ENCODE measurements at regions not wholly inside any gene's neighbourhood (a gene's known extent, or its start where the extent isn't known, plus 50 kb on each side); places are given as distances from the start of the nearest gene placed in this dataset.

DNA sequence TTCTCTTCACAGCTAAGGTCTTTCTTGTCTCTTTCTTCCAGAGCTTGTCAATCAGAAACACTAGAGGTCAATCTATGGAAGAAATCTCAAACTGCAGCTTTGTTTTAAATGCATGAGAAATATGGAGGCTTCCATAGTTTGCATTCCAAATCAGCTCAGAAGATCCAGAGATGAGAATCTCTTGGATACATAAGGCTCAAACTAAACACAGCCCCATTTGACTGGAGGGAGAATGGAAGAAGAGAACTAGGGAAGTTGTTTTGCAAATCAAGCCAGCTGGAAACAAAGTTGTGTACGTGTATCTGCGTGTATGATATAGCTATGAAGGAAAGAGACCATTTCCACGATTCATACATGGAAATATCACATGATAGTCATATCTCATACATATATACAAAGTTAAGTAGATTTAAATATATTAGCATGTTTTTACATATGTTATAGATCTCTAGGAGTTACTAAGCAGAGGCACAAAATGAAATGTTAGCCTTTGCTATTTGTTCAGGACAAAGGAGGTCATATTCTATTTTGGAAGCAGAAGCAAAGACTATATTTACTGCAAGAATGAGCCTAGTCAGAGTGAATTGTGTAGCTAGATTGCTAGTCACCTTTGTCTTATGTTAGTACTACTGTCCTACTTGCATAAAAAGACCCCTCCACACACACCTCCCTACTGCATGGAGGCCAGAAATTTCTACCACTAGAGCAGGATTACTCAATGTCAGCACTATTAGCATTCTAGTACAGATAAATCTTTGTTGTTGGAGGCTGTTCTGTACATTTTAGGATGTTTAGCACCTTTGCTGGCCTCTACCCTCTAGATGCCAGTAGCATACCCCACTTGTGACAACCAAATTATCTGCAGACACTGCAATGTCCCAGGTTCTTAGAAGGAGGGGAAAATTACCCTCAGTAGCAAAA is 303.5 kb upstream of the CHAC2 start:
- no peak overlapping the region for H3K4me3 Mint-ChIP-seq
- no peak overlapping the region for H3K27ac Mint-ChIP-seq
- H3K27me3 Mint-ChIP-seq = no peaks in the 10 kb centered on the region
- no peaks in the 10 kb centered on the region for H3K36me3 Mint-ChIP-seq (ENCODE audit: low read depth)
- no peaks in the 10 kb centered on the region for H3K4me1 Mint-ChIP-seq (ENCODE audit: low read depth)
- no peaks in the 10 kb centered on the region for H3K9me3 Mint-ChIP-seq
- intact Hi-C loops (cut with micrococcal nuclease) = no loop called here

GRCh38 chr2:53460937-53461336 is 306.7 kb upstream of the CHAC2 start:
- Mint-ChIP-seq H3K9me3 (peaks cover 18% of the 10 kb centered on the region), H3K4me3 (no peak overlapping the region), H3K27me3 (no peaks in the 10 kb centered on the region), H3K36me3 (ENCODE audit: low read depth) (no peaks in the 10 kb centered on the region), H3K4me1 (ENCODE audit: low read depth) (no peaks in the 10 kb centered on the region), H3K27ac (no peak overlapping the region)
- intact Hi-C loops (cut with micrococcal nuclease) = no loop called here

GRCh38 chr2:53460347-53460746 is 307.3 kb upstream of the CHAC2 start:
- intact Hi-C loops (cut with micrococcal nuclease) = no loop called here
- Mint-ChIP-seq H3K4me1 (ENCODE audit: low read depth) (no peaks in the 10 kb centered on the region), H3K36me3 (ENCODE audit: low read depth) (no peaks in the 10 kb centered on the region), H3K27me3 (no peaks in the 10 kb centered on the region), H3K27ac (no peak overlapping the region), H3K4me3 (no peak overlapping the region), H3K9me3 (peaks cover 23% of the 10 kb centered on the region)

DNA sequence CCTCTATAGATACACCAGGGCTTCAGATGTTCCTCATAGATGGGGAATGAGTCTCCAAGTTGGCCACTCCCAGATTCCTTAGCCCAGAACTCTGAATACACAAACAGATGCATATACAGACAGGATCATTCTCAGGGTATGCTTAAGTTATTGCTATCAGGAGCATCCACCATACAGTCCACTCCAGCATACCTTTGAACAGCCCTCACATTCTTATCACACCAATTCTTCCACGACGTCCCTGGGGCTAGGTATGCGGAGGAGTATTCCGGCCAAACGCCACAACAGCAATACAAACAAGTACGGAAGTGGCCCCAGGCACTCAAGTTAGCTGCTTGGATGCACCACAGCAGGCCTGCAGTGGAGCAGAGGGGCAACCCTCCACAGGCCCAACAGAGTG is 312.5 kb upstream of the CHAC2 start:
- intact Hi-C loops (cut with micrococcal nuclease) = no loop called here
- H3K4me3 Mint-ChIP-seq = no peak overlapping the region
- H3K27me3 Mint-ChIP-seq = no peaks in the 10 kb centered on the region
- peaks cover 29% of the 10 kb centered on the region for H3K9me3 Mint-ChIP-seq
- H3K36me3 Mint-ChIP-seq (ENCODE audit: low read depth) = no peaks in the 10 kb centered on the region
- H3K27ac Mint-ChIP-seq = no peak overlapping the region
- H3K4me1 Mint-ChIP-seq (ENCODE audit: low read depth) = no peaks in the 10 kb centered on the region

GRCh38 chr2:53452957-53453748 is 314.5 kb upstream of the CHAC2 start:
- H3K27ac Mint-ChIP-seq = no peak overlapping the region
- intact Hi-C loops (cut with micrococcal nuclease) = no loop called here
- H3K27me3 Mint-ChIP-seq = no peaks in the 10 kb centered on the region
- peaks cover 23% of the 10 kb centered on the region for H3K9me3 Mint-ChIP-seq
- no peak overlapping the region for H3K4me3 Mint-ChIP-seq
- no peaks in the 10 kb centered on the region for H3K4me1 Mint-ChIP-seq (ENCODE audit: low read depth)
- H3K36me3 Mint-ChIP-seq (ENCODE audit: low read depth) = no peaks in the 10 kb centered on the region

- no peak overlapping the region for H3K4me3 Mint-ChIP-seq
- intact Hi-C loops (cut with micrococcal nuclease) = no loop called here
- H3K36me3 Mint-ChIP-seq (ENCODE audit: low read depth) = no peaks in the 10 kb centered on the region
- no peaks in the 10 kb centered on the region for H3K27me3 Mint-ChIP-seq
- no peak overlapping the region for H3K27ac Mint-ChIP-seq
- H3K9me3 Mint-ChIP-seq = peaks cover 15% of the 10 kb centered on the region
- no peaks in the 10 kb centered on the region for H3K4me1 Mint-ChIP-seq (ENCODE audit: low read depth)
These were observed 315.2 kb upstream of the CHAC2 start for GRCh38 chr2:53452400-53452799.

GRCh38 chr2:53450923-53451322 is 316.7 kb upstream of the CHAC2 start:
- H3K36me3 Mint-ChIP-seq (ENCODE audit: low read depth) = no peaks in the 10 kb centered on the region
- H3K9me3 Mint-ChIP-seq = peaks cover 11% of the 10 kb centered on the region
- intact Hi-C loops (cut with micrococcal nuclease) = no loop called here
- H3K4me1 Mint-ChIP-seq (ENCODE audit: low read depth) = no peaks in the 10 kb centered on the region
- H3K27me3 Mint-ChIP-seq = no peaks in the 10 kb centered on the region
- no peak overlapping the region for H3K4me3 Mint-ChIP-seq
- no peak overlapping the region for H3K27ac Mint-ChIP-seq

DNA sequence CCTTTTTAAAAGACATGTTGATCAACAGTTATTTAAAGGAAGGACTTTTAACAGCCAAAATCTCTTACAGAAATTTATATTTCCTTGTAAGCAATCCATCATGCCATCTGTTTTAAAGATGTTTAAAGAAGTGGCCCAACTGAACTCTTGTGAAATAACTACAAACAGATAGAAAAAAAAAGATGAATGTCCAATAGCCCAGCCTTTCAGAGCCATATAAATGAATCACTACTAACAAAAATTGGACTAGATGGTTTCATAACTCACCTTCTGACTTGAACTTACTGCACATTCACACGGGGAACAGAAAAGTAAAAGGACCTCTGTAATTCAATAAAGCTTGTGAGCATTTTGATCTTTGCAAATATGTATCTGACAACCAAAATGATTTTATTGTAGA is 319.0 kb upstream of the CHAC2 start:
- H3K36me3 Mint-ChIP-seq (ENCODE audit: low read depth) = no peaks in the 10 kb centered on the region
- H3K27me3 Mint-ChIP-seq = no peaks in the 10 kb centered on the region
- no peak overlapping the region for H3K4me3 Mint-ChIP-seq
- no peaks in the 10 kb centered on the region for H3K9me3 Mint-ChIP-seq
- no peak overlapping the region for H3K27ac Mint-ChIP-seq
- intact Hi-C loops (cut with micrococcal nuclease) = no loop called here
- H3K4me1 Mint-ChIP-seq (ENCODE audit: low read depth) = no peaks in the 10 kb centered on the region

- Mint-ChIP-seq H3K4me3 (no peak overlapping the region), H3K27me3 (no peaks in the 10 kb centered on the region), H3K9me3 (no peaks in the 10 kb centered on the region), H3K36me3 (ENCODE audit: low read depth) (no peaks in the 10 kb centered on the region), H3K27ac (no peak overlapping the region), H3K4me1 (ENCODE audit: low read depth) (no peaks in the 10 kb centered on the region)
- intact Hi-C loops (cut with micrococcal nuclease) = no loop called here
These were observed 319.5 kb upstream of the CHAC2 start for GRCh38 chr2:53448086-53448485.

- Mint-ChIP-seq H3K4me3 (no peak overlapping the region), H3K9me3 (no peaks in the 10 kb centered on the region), H3K27ac (no peak overlapping the region), H3K36me3 (ENCODE audit: low read depth) (no peaks in the 10 kb centered on the region), H3K27me3 (no peaks in the 10 kb centered on the region), H3K4me1 (ENCODE audit: low read depth) (no peaks in the 10 kb centered on the region)
- intact Hi-C loops (cut with micrococcal nuclease) = no loop called here
These were observed 322.1 kb upstream of the CHAC2 start for GRCh38 chr2:53445383-53446070.

- H3K4me1 Mint-ChIP-seq (ENCODE audit: low read depth) = no peaks in the 10 kb centered on the region
- H3K36me3 Mint-ChIP-seq (ENCODE audit: low read depth) = no peaks in the 10 kb centered on the region
- H3K4me3 Mint-ChIP-seq = no peak overlapping the region
- H3K27me3 Mint-ChIP-seq = no peaks in the 10 kb centered on the region
- H3K27ac Mint-ChIP-seq = no peak overlapping the region
- intact Hi-C loops (cut with micrococcal nuclease) = no loop called here
- no peaks in the 10 kb centered on the region for H3K9me3 Mint-ChIP-seq
These were observed 324.8 kb upstream of the CHAC2 start for GRCh38 chr2:53442783-53443182.

DNA sequence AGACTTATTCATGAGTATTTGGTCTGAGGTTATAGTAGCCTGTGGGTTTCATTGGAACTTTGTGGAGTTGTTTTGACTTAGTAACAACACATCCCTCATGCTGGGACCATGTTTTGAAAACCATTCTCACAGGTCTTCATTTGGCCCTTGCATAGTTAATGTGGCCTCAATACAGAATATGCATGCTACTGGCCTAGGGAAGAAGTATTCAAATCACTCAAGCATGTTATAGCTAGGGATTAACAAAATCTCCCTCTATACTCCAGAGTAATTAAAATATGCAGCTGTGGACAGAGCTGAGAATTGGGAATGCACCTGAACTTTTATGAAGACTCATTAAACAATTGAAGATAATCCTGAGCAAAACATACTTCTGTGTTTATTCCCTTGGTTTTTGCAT is 325.5 kb upstream of the CHAC2 start:
- intact Hi-C loops (cut with micrococcal nuclease) = no loop called here
- Mint-ChIP-seq H3K27ac (no peak overlapping the region), H3K36me3 (ENCODE audit: low read depth) (no peaks in the 10 kb centered on the region), H3K4me1 (ENCODE audit: low read depth) (no peaks in the 10 kb centered on the region), H3K27me3 (no peaks in the 10 kb centered on the region), H3K4me3 (no peak overlapping the region), H3K9me3 (no peaks in the 10 kb centered on the region)

- Mint-ChIP-seq H3K4me3 (no peak overlapping the region), H3K4me1 (ENCODE audit: low read depth) (no peaks in the 10 kb centered on the region), H3K27ac (no peak overlapping the region), H3K9me3 (no peaks in the 10 kb centered on the region), H3K27me3 (no peaks in the 10 kb centered on the region), H3K36me3 (ENCODE audit: low read depth) (no peaks in the 10 kb centered on the region)
- intact Hi-C loops (cut with micrococcal nuclease) = no loop called here
These were observed 328.9 kb upstream of the CHAC2 start for GRCh38 chr2:53438692-53439091.

GRCh38 chr2:53438100-53438499 is 329.5 kb upstream of the CHAC2 start:
- Mint-ChIP-seq H3K36me3 (ENCODE audit: low read depth) (no peaks in the 10 kb centered on the region), H3K9me3 (no peaks in the 10 kb centered on the region), H3K4me1 (ENCODE audit: low read depth) (no peaks in the 10 kb centered on the region), H3K4me3 (no peak overlapping the region), H3K27ac (no peak overlapping the region), H3K27me3 (no peaks in the 10 kb centered on the region)
- intact Hi-C loops (cut with micrococcal nuclease) = no loop called here
